ENCODE measurements at regions not wholly inside any gene's neighbourhood (a gene's known extent, or its start where the extent isn't known, plus 50 kb on each side); places are given as distances from the start of the nearest gene placed in this dataset.

DNA sequence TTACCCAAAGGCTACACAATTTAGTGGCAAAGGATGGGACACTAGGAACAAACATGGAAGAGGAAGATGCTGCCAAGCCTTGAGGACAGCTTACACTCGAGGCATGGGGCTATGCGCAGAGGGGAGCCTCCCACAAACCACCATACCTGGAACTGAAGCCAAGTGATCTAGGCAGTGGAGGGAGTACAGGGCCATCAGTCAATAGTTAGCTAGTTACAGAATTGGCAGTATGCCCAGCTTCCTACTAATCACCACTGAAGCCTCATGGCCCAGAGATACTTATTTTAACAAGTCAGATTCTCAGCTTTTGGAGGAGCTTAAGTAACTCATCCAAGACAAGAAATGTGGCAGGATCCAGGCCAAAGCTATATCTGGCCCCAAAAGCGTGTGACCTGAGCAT lies 226.6 kb upstream of the MOCS1 start:
- TF ChIP-seq, protein P1, sequence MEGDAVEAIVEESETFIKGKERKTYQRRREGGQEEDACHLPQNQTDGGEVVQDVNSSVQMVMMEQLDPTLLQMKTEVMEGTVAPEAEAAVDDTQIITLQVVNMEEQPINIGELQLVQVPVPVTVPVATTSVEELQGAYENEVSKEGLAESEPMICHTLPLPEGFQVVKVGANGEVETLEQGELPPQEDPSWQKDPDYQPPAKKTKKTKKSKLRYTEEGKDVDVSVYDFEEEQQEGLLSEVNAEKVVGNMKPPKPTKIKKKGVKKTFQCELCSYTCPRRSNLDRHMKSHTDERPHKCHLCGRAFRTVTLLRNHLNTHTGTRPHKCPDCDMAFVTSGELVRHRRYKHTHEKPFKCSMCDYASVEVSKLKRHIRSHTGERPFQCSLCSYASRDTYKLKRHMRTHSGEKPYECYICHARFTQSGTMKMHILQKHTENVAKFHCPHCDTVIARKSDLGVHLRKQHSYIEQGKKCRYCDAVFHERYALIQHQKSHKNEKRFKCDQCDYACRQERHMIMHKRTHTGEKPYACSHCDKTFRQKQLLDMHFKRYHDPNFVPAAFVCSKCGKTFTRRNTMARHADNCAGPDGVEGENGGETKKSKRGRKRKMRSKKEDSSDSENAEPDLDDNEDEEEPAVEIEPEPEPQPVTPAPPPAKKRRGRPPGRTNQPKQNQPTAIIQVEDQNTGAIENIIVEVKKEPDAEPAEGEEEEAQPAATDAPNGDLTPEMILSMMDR (IDR thresholded peaks at IDR 0.05; ENCODE audit: low read depth, low read length) = no peak
- TF ChIP-seq POLR2A (IDR thresholded peaks at IDR 0.05; ENCODE audit: extremely low read depth, insufficient read length) = no peak

All from NB4 (cell line).